Endothelial cell of umbilical vein (primary cell): ENCODE measurements at regions not wholly inside any gene's neighbourhood (a gene's known extent, or its start where the extent isn't known, plus 50 kb on each side); places are given as distances from the start of the nearest gene placed in this dataset.
A peak's percentile ranks its signal among the peaks of the same experiment; 100 is the strongest.

Experiments
- BruUV-seq: library from RNA; stranded (reverse); fragments of 400-500 nt; replicated peaks from 2 replicates; lab custom pipeline; 2021; lab: Mats Ljungman, UMichigan
- CTCF ChIA-PET: fragments of 300-600, 350-600 bp; sonication (Branson Sonifier 250); formaldehyde crosslinking; loops from one replicate; lab custom pipeline; 2021; ENCODE audit warnings: antibody characterized with exemption, inconsistent platforms; lab: Charles Lee
- POLR2A ChIA-PET: fragments of 300-600, 350-600 bp; sonication (Branson Sonifier 250); formaldehyde crosslinking; loops from one replicate; lab custom pipeline; 2021; ENCODE audit warnings: antibody characterized with exemption, inconsistent platforms; lab: Charles Lee
- DNase-seq: peaks from one replicate; pipeline ENCODE4 v3.0.0-alpha.2; 2011; ENCODE audit warnings: low read depth, low spot score
- FAIRE-seq: peaks from 2 replicates; lab custom pipeline; 2011; peaks lifted over from hg19 to GRCh38; lab: Jason Lieb, UNC
- H2AFZ ChIP-seq: 2 replicates; pipeline ENCODE4 v1.6.0; 2012; ENCODE audit warnings: low read depth, low read length, control low read depth, inconsistent platforms
- H3K27ac ChIP-seq: 2 replicates; pipeline ENCODE4 v1.5.1; 2011; ENCODE audit warnings: low read depth, mild to moderate bottlenecking, control low read depth, low read length, moderate library complexity; ENCODE audit not compliant: insufficient read depth
- H3K27me3 ChIP-seq, 2 experiments: 2 replicates each; pipeline versions ENCODE4 v1.6.0 to v1.6.1; 2011; ENCODE audit warnings: low read length in 2 of 2, mixed read lengths in 1 of 2; ENCODE audit not compliant: control insufficient read depth in 2 of 2, insufficient read depth in 2 of 2
- H3K36me3 ChIP-seq, 2 experiments: 2 replicates in 1 of 2; 3 replicates in 1 of 2; pipeline ENCODE4 v1.5.1; 2011; ENCODE audit warnings: low read length in 2 of 2, mild to moderate bottlenecking in 1 of 2, moderate library complexity in 1 of 2; ENCODE audit not compliant: control insufficient read depth in 2 of 2, insufficient read depth in 2 of 2; ENCODE audit errors: extremely low read depth in 1 of 2
- H3K4me1 ChIP-seq: 3 replicates; pipeline ENCODE4 v1.5.1; 2011; ENCODE audit warnings: mild to moderate bottlenecking, low read length; ENCODE audit not compliant: control insufficient read depth, insufficient read depth; ENCODE audit errors: extremely low read depth
- H3K4me2 ChIP-seq: 2 replicates; pipeline ENCODE4 v1.6.1; 2011; ENCODE audit warnings: low read length, control low read depth, mixed read lengths; ENCODE audit not compliant: insufficient read depth
- H3K4me3 ChIP-seq, 3 experiments: fragments of 200-600 bp in 1 of 3; sonication (generic), shearing (Covaris generic) in 1 of 3; replicated peaks in 1 of 3; 2 replicates each; pipeline ENCODE4 v1.5.1; 2011 to 2016; ENCODE audit warnings: control low read depth in 3 of 3, low read length in 3 of 3, mild to moderate bottlenecking in 2 of 3, inconsistent platforms in 1 of 3, low read depth in 1 of 3, moderate library complexity in 1 of 3; ENCODE audit not compliant: insufficient read depth in 1 of 3
- H3K79me2 ChIP-seq: 2 replicates; pipeline ENCODE4 v1.6.0; 2012; ENCODE audit warnings: low read length, inconsistent platforms; ENCODE audit not compliant: control insufficient read depth, insufficient read depth
- H3K9ac ChIP-seq: replicated peaks from 2 replicates; pipeline ENCODE3; 2011; ENCODE audit warnings: low read length, control low read depth; ENCODE audit not compliant: insufficient read depth; ENCODE audit errors: extremely low read depth
- H3K9me1 ChIP-seq: replicated peaks from 3 replicates; pipeline ENCODE4 v1.6.0; 2011; ENCODE audit warnings: mild to moderate bottlenecking, low read length; ENCODE audit not compliant: control insufficient read depth, insufficient read depth; ENCODE audit errors: extremely low read depth
- H3K9me3 ChIP-seq: replicated peaks from 2 replicates; pipeline ENCODE4 v1.5.1; 2012; ENCODE audit warnings: low read length, inconsistent platforms; ENCODE audit not compliant: control insufficient read depth, insufficient read depth
- H4K20me1 ChIP-seq: replicated peaks from 2 replicates; pipeline ENCODE3; 2011; ENCODE audit warnings: mild to moderate bottlenecking, low read length; ENCODE audit not compliant: control insufficient read depth, insufficient read depth; ENCODE audit errors: extremely low read depth
- CTCF ChIP-seq, 2 donors: IDR thresholded peaks; 1 replicate in 1 of 2; 2 replicates in 1 of 2; pipeline ENCODE4 v1.5.1; 2011; ENCODE audit warnings: low read length in 2 of 2, mild to moderate bottlenecking in 2 of 2, moderate library complexity in 2 of 2, control low read depth in 1 of 2, inconsistent platforms in 1 of 2, low read depth in 1 of 2; ENCODE audit not compliant: insufficient read depth in 1 of 2; ENCODE audit errors: extremely low read depth in 1 of 2
- EZH2 ChIP-seq: IDR thresholded peaks from 2 replicates; pipeline ENCODE4 v1.6.1; 2012; ENCODE audit warnings: borderline replicate concordance, low read depth, mild to moderate bottlenecking, moderate library complexity, low read length, inconsistent platforms; ENCODE audit not compliant: severe bottlenecking
- FOS ChIP-seq: IDR thresholded peaks from 2 replicates; pipeline ENCODE4 v1.6.1; 2011; ENCODE audit warnings: mild to moderate bottlenecking, low read length, moderate library complexity, borderline replicate concordance; ENCODE audit not compliant: insufficient read depth
- GATA2 ChIP-seq: IDR thresholded peaks from 2 replicates; pipeline ENCODE4 v1.7.0; 2011; ENCODE audit warnings: low read depth, mild to moderate bottlenecking, moderate library complexity, mixed read lengths, low read length; ENCODE audit not compliant: insufficient read length, insufficient read depth
- JUN ChIP-seq: IDR thresholded peaks from 2 replicates; pipeline ENCODE4 v1.6.1; 2011; ENCODE audit warnings: borderline replicate concordance, low read depth; ENCODE audit not compliant: insufficient read length, insufficient read depth
- MAX ChIP-seq: IDR thresholded peaks from 2 replicates; pipeline ENCODE4 v1.6.1; 2011; ENCODE audit not compliant: insufficient read depth, insufficient read length
- POLR2A ChIP-seq: IDR thresholded peaks from 2 replicates; pipeline ENCODE4 v1.6.1; 2012; ENCODE audit warnings: low read depth, mild to moderate bottlenecking, control low read depth, low read length
- POLR2AphosphoS5 ChIP-seq: IDR thresholded peaks from 2 replicates; pipeline ENCODE4 v1.6.1; 2012; ENCODE audit warnings: low read depth, mild to moderate bottlenecking, control low read depth, low read length, moderate library complexity; ENCODE audit not compliant: insufficient read depth
- dilution Hi-C: fragments of 300-500 bp; cut with MboI; formaldehyde crosslinking; loops from one replicate; pipeline ENCODE4 v1.15.0; 2019; ENCODE audit warnings: low sequenced_read_pairs; ENCODE audit not compliant: extremely low pct_ligation_motif_present
- intact Hi-C: fragments of 100-400 bp; cut with micrococcal nuclease; formaldehyde crosslinking; loops from one replicate; pipeline ENCODE4 v1.10.0; 2022

GRCh38 chr16:85173146-85173980, 61.1 kb upstream of the CIBAR2 start:
- Histone ChIP-seq H3K4me1 (peaks cover 57% of the 10 kb centered on the region), H3K9ac (peak overlapping the region; percentile 73), H3K4me3 (no peak overlapping the region), H4K20me1 (no peaks in the 10 kb centered on the region), H3K4me2 (peak overlapping the region; percentile 63), H3K9me1 (no peaks in the 10 kb centered on the region), H3K9me3 (no peaks in the 10 kb centered on the region), H3K79me2 (peaks cover 5% of the 10 kb centered on the region), H2AFZ (no peak overlapping the region), H3K27me3 (no peaks in the 10 kb centered on the region), H3K36me3 (no peaks in the 10 kb centered on the region), H3K27ac (peak overlapping the region; percentile 93)
- CTCF ChIA-PET: interaction anchor here (0.7 to 6.0 kb wide), 30 partner anchors 8 to 442 kb away, joined by 3 to 45 read pairs (median 5); no protein-coding TSS in a partner anchor
- FAIRE-seq (peak; percentile 71), DNase-seq (peak; percentile 87)
- BruUV-seq: no TSS peak
- TF ChIP-seq POLR2A (no peak), JUN (no peak), MAX (peak; percentile 29), CTCF (IDR thresholded peaks at IDR 0.05; ENCODE audit: extremely low read depth in 1 of 2, insufficient read depth in 1 of 2, low read depth in 1 of 2, low read length in 2 of 2) (peak; percentile 43 to 49), FOS (no peak), GATA2 (peak; percentile 11), EZH2 (no peak), POLR2AphosphoS5 (no peak)
- dilution Hi-C loops: no loop called here
- POLR2A ChIA-PET: no interaction called here
- intact Hi-C loops: loop anchor here (2.0 kb wide), 2 partner anchors 49 to 59 kb away; no protein-coding TSS in a partner anchor
